ENCODE measurements at regions not wholly inside any gene's neighbourhood (a gene's known extent, or its start where the extent isn't known, plus 50 kb on each side); places are given as distances from the start of the nearest gene placed in this dataset.
"Not testable (repeated sequence)": the region's sequence is repeated elsewhere in the genome, so short reads cannot be mapped to it uniquely, and the experiment has no call there.

- DNase-seq (ENCODE audit: extremely low read depth, low read depth): no peak
- no peak for TF ChIP-seq CTCF (IDR thresholded peaks at IDR 0.05; ENCODE audit: low read depth, low read length)
Measured at GRCh38 chr4:115548123-115548522, 434.7 kb upstream of the NDST4 start.

GRCh38 chr4:115537387-115537786 is 424.0 kb upstream of the NDST4 start:
- no peak for DNase-seq (ENCODE audit: extremely low read depth, low read depth)
- peak; percentile 2; the same call in 1 of the 2 replicates for TF ChIP-seq CTCF (IDR thresholded peaks at IDR 0.05; ENCODE audit: low read depth, low read length)

- no peak for TF ChIP-seq CTCF (IDR thresholded peaks at IDR 0.05; ENCODE audit: low read depth, low read length)
- DNase-seq (ENCODE audit: extremely low read depth, low read depth): no peak
Measured at GRCh38 chr4:115529126-115529525, 415.7 kb upstream of the NDST4 start.

- not testable (repeated sequence) for DNase-seq (ENCODE audit: extremely low read depth, low read depth)
Measured at GRCh38 chr4:115519476-115519875, 406.1 kb upstream of the NDST4 start.

DNA sequence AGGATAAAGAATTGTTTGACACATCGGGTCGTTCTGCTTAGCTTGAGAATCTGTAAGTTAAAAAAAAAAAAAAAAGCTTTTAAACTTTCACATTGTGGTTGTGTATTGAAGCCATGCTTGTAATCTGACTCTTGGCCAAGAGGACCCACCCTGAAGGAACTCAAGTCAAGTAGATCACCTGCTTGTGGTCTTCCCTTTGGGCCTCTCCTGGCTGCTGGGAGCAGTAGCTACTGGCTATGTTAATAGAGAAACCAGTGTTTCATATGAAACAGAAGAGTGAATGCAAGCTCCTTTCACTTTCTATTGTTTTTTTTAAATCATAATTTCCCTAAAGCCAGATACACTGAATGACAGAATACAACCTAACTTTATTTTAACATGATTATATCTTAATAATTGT is 402.4 kb upstream of the NDST4 start:
- no peak for DNase-seq (ENCODE audit: extremely low read depth, low read depth)
- TF ChIP-seq CTCF (IDR thresholded peaks at IDR 0.05; ENCODE audit: low read depth, low read length): no peak

DNA sequence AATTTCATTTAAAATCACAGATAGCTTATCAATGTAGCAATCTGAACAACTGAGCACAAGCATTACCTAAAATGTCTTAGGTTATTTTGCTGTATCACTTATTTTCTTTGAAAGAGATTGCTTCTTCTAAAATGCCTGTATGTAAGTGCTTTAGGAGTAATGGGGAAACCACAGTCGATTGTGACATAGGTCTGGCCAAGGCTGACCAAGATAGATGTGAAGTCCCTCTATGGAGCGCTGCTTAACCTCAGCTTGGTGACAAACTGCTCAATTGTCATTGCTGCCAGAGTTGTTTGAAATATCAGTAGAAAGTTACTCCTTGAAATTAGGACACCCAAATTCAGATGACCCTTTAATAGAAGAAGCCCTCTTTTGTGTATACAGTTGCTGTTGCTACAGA is 401.9 kb upstream of the NDST4 start:
- no peak for DNase-seq (ENCODE audit: extremely low read depth, low read depth)
- no peak for TF ChIP-seq CTCF (IDR thresholded peaks at IDR 0.05; ENCODE audit: low read depth, low read length)

GRCh38 chr4:115514675-115515074 is 401.3 kb upstream of the NDST4 start:
- DNase-seq (ENCODE audit: extremely low read depth, low read depth): no peak
- TF ChIP-seq CTCF (IDR thresholded peaks at IDR 0.05; ENCODE audit: low read depth, low read length): no peak

- no peak for DNase-seq (ENCODE audit: extremely low read depth, low read depth)
- TF ChIP-seq CTCF (IDR thresholded peaks at IDR 0.05; ENCODE audit: low read depth, low read length): no peak
Measured at GRCh38 chr4:115505326-115505725, 391.9 kb upstream of the NDST4 start.
